Parathyroid adenoma (tissue), 2 donors: ENCODE measurements at regions not wholly inside any gene's neighbourhood (a gene's known extent, or its start where the extent isn't known, plus 50 kb on each side); places are given as distances from the start of the nearest gene placed in this dataset.

Experiments
- H2AFZ ChIP-seq: fragments of 300-600 bp; sonication (generic); one replicate; pipeline ENCODE4 v1.7.0; 2017; ENCODE audit warnings: antibody characterized with exemption, mild to moderate bottlenecking
- H3K27ac ChIP-seq: fragments of 300-600 bp; sonication (generic); one replicate; pipeline ENCODE4 v1.7.0; 2017
- H3K27me3 ChIP-seq: fragments of 300-600 bp; sonication (generic); one replicate; pipeline ENCODE4 v1.7.0; 2017; ENCODE audit warnings: low read length; ENCODE audit not compliant: control insufficient read depth, insufficient read depth
- H3K36me3 ChIP-seq: fragments of 300-600 bp; sonication (generic); one replicate; pipeline ENCODE4 v1.7.0; 2017; ENCODE audit warnings: low read length; ENCODE audit not compliant: control insufficient read depth, insufficient read depth
- H3K4me1 ChIP-seq: fragments of 300-600 bp; sonication (generic); one replicate; pipeline ENCODE4 v1.7.0; 2017; ENCODE audit warnings: control low read depth
- H3K4me2 ChIP-seq: fragments of 300-600 bp; sonication (generic); one replicate; pipeline ENCODE4 v1.7.0; 2017; ENCODE audit warnings: low read length
- H3K4me3 ChIP-seq: fragments of 300-600 bp; sonication (generic); one replicate; pipeline ENCODE4 v1.7.0; 2017; ENCODE audit warnings: low read depth, low read length
- H3K79me2 ChIP-seq: fragments of 300-600 bp; sonication (generic); one replicate; pipeline ENCODE4 v1.7.0; 2017; ENCODE audit warnings: control low read depth
- H3K9ac ChIP-seq: fragments of 300-600 bp; sonication (generic); one replicate; pipeline ENCODE4 v1.7.0; 2017; ENCODE audit warnings: mild to moderate bottlenecking
- H3K9me3 ChIP-seq: fragments of 300-600 bp; sonication (generic); one replicate; pipeline ENCODE4 v1.7.0; 2017; ENCODE audit warnings: low read length; ENCODE audit not compliant: control insufficient read depth
- TF ChIP-seq, protein P1 (sequence below): fragments of 300-600 bp; sonication (generic); IDR thresholded peaks from one replicate; pipeline ENCODE4 v1.7.0; 2017; ENCODE audit warnings: antibody characterized with exemption, mild to moderate bottlenecking
- donor health status: primary hyperparathyroidism.

GRCh38 chr10:65335311-65335710 is 1590.5 kb upstream of the LRRTM3 start:
- TF ChIP-seq, protein P1, sequence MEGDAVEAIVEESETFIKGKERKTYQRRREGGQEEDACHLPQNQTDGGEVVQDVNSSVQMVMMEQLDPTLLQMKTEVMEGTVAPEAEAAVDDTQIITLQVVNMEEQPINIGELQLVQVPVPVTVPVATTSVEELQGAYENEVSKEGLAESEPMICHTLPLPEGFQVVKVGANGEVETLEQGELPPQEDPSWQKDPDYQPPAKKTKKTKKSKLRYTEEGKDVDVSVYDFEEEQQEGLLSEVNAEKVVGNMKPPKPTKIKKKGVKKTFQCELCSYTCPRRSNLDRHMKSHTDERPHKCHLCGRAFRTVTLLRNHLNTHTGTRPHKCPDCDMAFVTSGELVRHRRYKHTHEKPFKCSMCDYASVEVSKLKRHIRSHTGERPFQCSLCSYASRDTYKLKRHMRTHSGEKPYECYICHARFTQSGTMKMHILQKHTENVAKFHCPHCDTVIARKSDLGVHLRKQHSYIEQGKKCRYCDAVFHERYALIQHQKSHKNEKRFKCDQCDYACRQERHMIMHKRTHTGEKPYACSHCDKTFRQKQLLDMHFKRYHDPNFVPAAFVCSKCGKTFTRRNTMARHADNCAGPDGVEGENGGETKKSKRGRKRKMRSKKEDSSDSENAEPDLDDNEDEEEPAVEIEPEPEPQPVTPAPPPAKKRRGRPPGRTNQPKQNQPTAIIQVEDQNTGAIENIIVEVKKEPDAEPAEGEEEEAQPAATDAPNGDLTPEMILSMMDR, result no peak
- H3K4me2 ChIP-seq, result no peak overlapping the region
- no peaks in the 10 kb centered on the region for H3K4me1 ChIP-seq
- H3K79me2 ChIP-seq, result no peaks in the 10 kb centered on the region
- H3K36me3 ChIP-seq, result no peaks in the 10 kb centered on the region
- no peaks in the 10 kb centered on the region for H3K27me3 ChIP-seq
- H3K9ac ChIP-seq, result no peak overlapping the region
- no peak overlapping the region for H3K4me3 ChIP-seq
- no peaks in the 10 kb centered on the region for H3K9me3 ChIP-seq
- no peak overlapping the region for H3K27ac ChIP-seq
- no peak overlapping the region for H2AFZ ChIP-seq

DNA sequence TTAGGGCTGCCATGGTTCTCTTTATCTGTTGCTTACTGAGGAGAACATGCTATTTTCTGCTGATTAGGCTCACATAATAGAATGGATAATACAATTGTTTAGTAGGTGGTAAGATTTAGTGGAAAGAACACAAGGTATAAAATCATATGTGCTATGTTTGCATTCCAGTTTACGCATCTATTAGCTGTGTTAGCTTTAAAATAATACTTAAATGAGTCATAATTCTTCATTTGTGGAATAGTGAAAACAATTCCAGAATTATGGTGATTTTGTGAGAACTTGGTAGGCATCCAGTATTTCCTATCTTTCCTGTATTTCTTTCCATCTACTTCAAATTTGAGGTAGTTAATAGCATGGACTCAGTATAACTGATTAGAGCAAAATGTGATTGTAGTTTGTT is 1585.5 kb upstream of the LRRTM3 start:
- no peaks in the 10 kb centered on the region for H3K4me1 ChIP-seq
- H3K4me2 ChIP-seq, result no peak overlapping the region
- no peaks in the 10 kb centered on the region for H3K27me3 ChIP-seq
- no peaks in the 10 kb centered on the region for H3K36me3 ChIP-seq
- H3K9ac ChIP-seq, result no peak overlapping the region
- TF ChIP-seq, protein P1, result no peak
- H3K4me3 ChIP-seq, result no peak overlapping the region
- no peak overlapping the region for H2AFZ ChIP-seq
- H3K79me2 ChIP-seq, result no peaks in the 10 kb centered on the region
- no peak overlapping the region for H3K27ac ChIP-seq
- no peaks in the 10 kb centered on the region for H3K9me3 ChIP-seq

- H3K4me3 ChIP-seq, result no peak overlapping the region
- H2AFZ ChIP-seq, result no peak overlapping the region
- no peak overlapping the region for H3K4me2 ChIP-seq
- H3K27ac ChIP-seq, result no peak overlapping the region
- TF ChIP-seq, protein P1, result no peak
- no peaks in the 10 kb centered on the region for H3K27me3 ChIP-seq
- no peaks in the 10 kb centered on the region for H3K4me1 ChIP-seq
- no peaks in the 10 kb centered on the region for H3K9me3 ChIP-seq
- no peak overlapping the region for H3K9ac ChIP-seq
- H3K36me3 ChIP-seq, result no peaks in the 10 kb centered on the region
- no peaks in the 10 kb centered on the region for H3K79me2 ChIP-seq
Measured at GRCh38 chr10:65341323-65341925, 1584.4 kb upstream of the LRRTM3 start.

- Histone ChIP-seq H3K27me3 (no peaks in the 10 kb centered on the region), H3K27ac (no peak overlapping the region), H3K4me1 (no peaks in the 10 kb centered on the region), H3K4me3 (no peak overlapping the region), H3K36me3 (no peaks in the 10 kb centered on the region), H3K9ac (no peak overlapping the region), H3K9me3 (no peaks in the 10 kb centered on the region), H2AFZ (no peak overlapping the region), H3K4me2 (no peak overlapping the region), H3K79me2 (no peaks in the 10 kb centered on the region)
- TF ChIP-seq, protein P1, result no peak
Measured at GRCh38 chr10:65342245-65342644, 1583.6 kb upstream of the LRRTM3 start.

GRCh38 chr10:65346466-65346865 is 1579.4 kb upstream of the LRRTM3 start:
- Histone ChIP-seq H3K4me3 (no peak overlapping the region), H3K9me3 (no peaks in the 10 kb centered on the region)
- TF ChIP-seq, protein P1, result no peak

More at GRCh38 chr10:65346466-65346865, 1579.4 kb upstream of the LRRTM3 start:
- Histone ChIP-seq H3K4me1 (no peaks in the 10 kb centered on the region), H2AFZ (no peak overlapping the region), H3K79me2 (no peaks in the 10 kb centered on the region), H3K4me2 (no peak overlapping the region), H3K9ac (no peak overlapping the region), H3K27me3 (no peaks in the 10 kb centered on the region), H3K36me3 (no peaks in the 10 kb centered on the region), H3K27ac (no peak overlapping the region)
